SH-SY5Y (cell line): ENCODE measurements at regions not wholly inside any gene's neighbourhood (a gene's known extent, or its start where the extent isn't known, plus 50 kb on each side); places are given as distances from the start of the nearest gene placed in this dataset.

Source experiments
- GATA2 ChIP-seq: IDR thresholded peaks from 2 replicates; pipeline ENCODE4 v1.6.1; 2011; ENCODE audit warnings: mild to moderate bottlenecking, low read depth, low read length
- GATA3 ChIP-seq: IDR thresholded peaks from 2 replicates; pipeline ENCODE4 v1.6.1; 2011; ENCODE audit warnings: low read depth, mild to moderate bottlenecking, low read length, moderate library complexity

- TF ChIP-seq GATA3 (no peak), GATA2 (no peak)
Observed at GRCh38 chr7:155211173-155211572, 86.5 kb upstream of the INSIG1 start.
